Ramos (cell line): ENCODE measurements at regions not wholly inside any gene's neighbourhood (a gene's known extent, or its start where the extent isn't known, plus 50 kb on each side); places are given as distances from the start of the nearest gene placed in this dataset.

Source experiments
- in situ Hi-C: fragments of 300-500 bp; cut with MboI; formaldehyde crosslinking; loops from one replicate; pipeline ENCODE4 v1.14.3; 2022; ENCODE audit warnings: low sequenced_read_pairs; ENCODE audit not compliant: unreplicated experiment

DNA sequence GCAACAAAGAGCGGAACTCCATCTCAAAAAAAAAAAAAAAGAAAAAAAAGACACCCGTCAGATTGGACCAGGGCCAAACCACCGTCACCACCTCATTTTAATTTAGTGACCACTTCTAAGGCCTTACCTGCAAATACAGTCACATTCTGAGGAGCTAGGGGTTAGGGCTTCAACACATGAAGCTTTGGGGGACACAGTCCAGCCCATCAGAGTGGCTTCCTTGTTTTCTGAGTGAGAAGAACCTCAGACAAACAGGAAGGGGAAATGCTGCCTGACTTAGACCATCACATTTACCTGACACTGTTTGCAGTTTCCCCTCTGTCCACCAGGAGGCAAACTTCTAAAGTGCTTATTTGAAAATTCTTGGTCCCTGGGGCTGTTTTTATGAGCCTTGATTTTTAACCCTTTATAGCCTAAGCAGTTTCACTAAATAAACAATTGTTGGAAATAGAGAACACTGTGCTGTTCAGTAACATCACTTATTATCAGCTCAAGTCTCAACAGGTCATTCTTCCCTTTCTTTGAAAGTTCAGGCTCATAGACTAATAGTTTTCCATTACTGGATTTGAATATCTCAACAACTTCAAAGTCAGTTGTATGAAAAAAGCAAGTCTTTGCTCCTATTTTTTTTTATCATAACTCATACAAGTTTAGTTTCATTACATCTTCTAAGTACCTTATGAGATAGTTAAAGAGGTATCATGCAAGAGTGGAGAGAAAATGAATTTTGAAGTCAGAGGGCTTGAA lies 74.9 kb upstream of the WASF3 start:
- in situ Hi-C loops = no loop called here

DNA sequence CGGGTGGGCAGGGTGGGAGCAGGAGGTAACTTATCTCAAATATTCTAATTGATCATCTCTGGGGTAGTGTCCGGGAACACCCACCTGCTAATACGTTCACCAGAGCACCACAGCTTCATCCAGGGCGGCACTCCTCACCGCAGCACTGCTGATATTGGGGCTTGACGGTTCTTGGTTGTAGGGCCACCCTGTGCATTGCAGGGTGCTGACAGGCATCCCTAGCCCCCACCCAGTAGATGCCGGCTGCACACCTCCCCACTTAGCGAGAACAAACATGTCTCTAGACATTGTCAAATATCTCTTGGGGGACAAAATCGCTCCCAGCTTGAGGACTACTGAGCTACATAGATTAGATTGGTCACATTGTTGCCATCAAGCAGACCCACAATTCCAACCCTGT lies 73.9 kb upstream of the WASF3 start:
- in situ Hi-C loops = no loop called here

DNA sequence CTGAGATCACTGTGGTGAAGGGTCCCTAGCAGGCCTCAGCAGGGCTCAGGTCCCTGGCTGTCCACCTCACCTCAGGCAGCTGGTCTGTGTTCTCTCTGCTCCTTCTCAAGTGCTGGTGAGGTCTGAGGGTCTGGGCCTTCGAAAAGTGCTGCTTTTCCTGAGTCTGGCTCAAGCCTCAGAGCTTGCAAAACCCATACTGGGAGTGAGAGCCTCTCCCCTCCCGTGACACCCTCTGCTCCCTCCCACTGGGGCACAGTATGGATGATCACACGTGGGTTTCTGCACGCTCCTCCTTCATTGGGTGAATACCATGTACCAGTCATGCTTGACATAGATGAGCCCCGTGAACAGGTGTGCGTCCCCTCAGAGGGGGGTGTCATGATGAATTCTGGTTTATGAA lies 73.3 kb upstream of the WASF3 start:
- in situ Hi-C loops = no loop called here

DNA sequence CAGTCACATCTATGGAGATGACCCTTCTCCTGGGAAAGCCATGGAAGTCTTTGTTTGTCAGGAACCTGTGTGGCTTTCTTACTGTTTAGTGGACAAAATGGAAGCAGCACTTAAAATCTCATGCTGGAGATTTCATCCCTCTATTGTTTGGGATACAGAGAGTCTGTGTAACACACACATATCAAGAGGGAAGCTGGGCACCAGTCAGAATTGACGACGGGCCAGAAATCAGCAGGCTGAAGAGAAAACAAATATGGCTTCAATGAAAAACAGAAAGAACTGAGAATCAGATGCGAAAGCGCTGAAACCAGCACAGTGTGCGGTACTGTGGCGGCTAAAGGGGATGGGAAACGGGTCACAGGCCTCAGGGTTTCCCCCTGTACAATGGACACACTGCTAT lies 72.2 kb upstream of the WASF3 start:
- in situ Hi-C loops = no loop called here

DNA sequence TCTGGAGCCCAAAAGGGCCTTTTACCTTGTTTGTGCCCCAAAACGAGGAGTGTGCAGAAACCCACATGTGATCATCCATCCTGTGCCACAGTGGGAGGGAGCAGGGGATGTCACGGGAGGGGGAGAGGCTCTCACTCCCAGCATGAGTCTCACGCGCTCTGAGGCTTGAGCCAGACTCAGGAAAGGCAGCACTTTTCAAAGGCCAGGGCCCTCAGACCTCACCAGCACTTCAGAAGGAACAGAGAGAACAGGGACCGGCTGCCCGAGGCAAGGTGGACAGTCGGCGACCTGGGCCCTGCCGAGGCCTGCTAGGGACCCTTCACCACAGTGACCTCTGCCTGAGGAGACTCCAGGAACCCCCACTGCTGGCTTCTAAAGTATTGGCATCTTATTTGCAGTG lies 71.7 kb upstream of the WASF3 start:
- in situ Hi-C loops = no loop called here

DNA sequence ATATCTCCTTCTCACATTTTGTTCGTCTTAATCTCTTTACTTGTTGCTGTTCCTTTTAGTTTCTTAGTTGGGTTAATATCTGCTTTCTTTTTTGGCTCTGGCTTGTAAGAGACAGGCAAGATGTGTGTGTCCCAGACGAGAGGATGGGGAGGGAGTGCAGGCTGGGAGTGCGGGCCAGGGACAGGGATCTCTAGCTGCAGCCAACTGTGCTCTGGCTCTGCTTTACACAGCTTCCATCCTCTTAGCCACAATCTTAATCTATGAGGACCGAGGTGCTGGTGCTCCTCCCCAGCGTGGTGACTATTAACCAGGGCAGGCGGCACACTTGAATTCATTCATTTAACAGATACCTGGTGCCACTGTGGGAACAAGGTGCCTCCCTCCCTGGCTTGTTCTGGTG lies 70.9 kb upstream of the WASF3 start:
- in situ Hi-C loops = no loop called here

DNA sequence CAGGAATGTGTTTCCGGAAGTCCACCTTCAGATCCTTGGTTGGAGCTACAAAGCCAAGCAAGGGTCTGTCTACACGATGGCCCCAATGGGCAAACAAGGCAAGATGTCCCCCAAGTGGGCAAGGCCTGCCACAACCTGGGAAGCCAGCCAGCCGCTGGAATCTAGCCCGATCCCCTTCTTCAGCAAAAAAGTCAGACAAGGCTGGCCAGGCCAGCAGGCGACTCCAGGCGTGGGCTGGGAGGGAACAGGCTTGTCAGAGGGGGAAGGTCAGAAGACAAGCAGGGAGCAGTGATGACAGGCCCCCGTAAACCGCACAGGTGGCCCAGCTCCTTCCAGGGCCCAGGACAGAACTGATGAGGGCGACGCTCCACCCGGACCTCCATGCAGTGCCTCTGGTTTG lies 69.7 kb upstream of the WASF3 start:
- in situ Hi-C loops = no loop called here

DNA sequence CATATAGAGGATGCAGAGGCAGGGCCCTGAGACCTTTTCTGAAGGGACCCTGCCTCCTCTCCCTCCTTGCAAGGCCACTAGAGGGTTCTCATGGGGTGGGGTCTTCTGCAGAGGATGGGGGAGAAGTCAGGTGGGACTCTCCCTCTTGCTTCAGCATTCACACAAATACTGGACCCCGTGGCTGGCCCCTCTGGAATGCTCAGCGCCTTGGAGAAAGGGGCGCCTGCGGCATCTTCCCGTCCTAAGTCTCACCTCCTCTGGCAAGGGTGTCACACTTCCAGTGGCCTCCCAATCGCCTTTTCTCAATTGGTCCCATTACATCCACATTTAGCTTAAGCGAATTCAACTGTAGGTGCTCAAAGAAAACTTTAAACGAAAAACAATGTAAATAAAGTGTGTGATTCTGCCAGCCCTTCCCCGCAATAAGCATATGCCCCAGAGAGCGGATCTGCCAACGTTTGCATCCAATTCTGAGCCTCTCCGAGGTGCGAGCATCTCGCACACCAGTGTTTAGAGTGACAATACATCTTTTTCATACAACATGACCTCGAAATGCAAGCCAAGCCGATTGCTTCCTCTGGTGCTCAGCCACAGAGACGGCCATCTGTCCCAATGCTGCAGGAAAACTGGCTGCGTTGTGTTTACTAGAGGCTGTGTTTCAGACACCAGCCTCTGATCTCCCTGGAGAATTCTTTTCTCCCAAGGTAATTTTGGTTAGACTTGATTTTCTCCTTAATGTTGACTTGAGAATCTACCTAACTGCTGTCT lies 69.1 kb upstream of the WASF3 start:
- in situ Hi-C loops = no loop called here

DNA sequence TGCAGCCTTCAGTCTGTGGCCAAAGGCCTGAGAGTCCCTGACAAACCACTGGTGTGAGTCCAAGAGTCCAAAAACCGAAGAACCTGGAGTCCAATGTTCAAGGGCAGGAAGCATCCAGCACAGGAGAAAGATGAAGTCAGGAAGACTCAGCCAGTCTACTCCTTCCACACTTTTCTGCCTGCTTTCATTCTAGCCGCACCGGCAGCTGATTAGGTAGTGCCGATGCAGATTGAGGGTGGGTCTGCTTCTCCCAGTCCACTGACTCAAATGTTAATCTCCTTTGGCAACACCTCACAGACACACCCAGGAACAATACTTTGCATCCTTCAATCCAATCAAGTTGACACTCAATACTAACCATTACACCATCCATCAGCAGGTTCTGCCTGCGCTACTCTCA lies 65.2 kb upstream of the WASF3 start:
- in situ Hi-C loops = loop anchor here (10.0 kb wide), 1 partner anchor 308 kb away; no protein-coding TSS in a partner anchor

DNA sequence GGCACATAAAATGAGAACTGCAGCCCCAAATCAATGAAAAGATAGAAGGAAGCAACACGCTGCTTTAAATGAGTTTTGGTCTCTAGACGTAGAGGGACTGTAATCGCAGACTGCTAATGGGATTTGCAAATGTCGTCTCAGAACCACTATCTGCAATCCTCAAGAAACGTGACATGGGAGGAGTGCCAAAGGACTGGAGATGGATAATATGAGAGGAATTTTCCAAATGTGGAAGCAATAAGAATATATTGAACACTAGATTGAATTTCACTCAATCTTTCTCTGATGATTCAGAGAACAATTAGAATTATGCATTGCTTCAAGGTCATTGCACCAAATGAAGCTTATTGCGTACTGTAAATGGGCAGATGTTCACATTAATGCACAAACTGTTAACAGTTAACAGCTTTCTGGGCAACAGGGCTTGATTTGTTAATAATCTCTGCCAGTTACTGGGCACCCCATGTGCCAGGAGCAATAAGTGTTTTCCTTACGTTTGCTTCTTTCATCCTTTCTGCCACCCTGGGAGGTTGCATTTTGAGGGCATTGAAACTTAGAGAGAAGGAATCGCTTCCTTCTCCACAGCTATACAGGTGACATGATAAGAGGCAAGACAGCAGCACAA lies 62.8 kb upstream of the WASF3 start:
- in situ Hi-C loops = loop anchor here (10.0 kb wide), 1 partner anchor 310 kb away; no protein-coding TSS in a partner anchor

DNA sequence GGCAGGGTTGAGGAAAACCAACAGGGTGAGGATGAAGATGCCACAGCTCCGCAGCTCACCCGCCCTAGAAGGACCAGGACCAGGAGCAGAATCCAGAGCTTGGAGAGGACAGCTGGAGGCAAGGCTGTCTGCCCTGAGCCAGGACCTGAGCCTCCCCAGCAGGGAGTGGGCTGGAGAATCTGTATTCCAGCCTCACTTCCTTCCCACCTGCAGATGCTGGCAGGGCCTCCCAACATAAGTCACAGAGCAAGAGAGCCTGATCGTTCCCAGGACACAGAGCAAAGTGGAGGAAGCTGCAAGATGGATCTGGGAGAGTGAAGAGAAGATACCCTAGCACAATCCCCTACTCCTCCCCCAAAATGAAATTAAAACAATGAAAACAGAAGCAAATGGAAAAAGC lies 61.7 kb upstream of the WASF3 start:
- in situ Hi-C loops = loop anchor here (10.0 kb wide), 1 partner anchor 311 kb away; no protein-coding TSS in a partner anchor

DNA sequence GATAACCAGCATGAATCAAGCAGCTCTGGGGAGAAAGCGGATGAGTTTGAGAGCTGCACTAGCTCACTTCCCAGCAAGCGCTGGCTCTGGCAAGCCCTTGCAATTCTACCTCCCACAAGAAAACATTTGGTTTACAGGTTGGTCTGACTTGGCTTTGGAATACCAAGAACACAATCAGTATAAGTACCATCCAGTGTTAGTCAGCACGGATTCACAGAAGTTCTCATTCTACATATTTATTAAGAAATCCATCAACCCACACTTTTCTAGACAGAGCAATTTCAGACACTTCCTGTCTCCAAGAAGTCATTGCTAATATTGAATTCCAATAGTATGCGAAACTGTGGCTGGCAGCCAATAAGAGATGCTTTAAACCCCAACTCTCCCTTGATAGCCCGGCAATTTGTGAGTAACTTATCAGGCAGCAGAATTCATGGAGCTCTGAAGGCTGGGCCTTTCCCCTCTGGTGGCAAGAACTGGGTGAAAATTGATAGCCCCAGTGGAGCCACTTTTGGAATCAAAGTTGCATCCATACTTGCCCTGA lies 59.4 kb upstream of the WASF3 start:
- in situ Hi-C loops = loop anchor here (10.0 kb wide), 1 partner anchor 313 kb away; no protein-coding TSS in a partner anchor

DNA sequence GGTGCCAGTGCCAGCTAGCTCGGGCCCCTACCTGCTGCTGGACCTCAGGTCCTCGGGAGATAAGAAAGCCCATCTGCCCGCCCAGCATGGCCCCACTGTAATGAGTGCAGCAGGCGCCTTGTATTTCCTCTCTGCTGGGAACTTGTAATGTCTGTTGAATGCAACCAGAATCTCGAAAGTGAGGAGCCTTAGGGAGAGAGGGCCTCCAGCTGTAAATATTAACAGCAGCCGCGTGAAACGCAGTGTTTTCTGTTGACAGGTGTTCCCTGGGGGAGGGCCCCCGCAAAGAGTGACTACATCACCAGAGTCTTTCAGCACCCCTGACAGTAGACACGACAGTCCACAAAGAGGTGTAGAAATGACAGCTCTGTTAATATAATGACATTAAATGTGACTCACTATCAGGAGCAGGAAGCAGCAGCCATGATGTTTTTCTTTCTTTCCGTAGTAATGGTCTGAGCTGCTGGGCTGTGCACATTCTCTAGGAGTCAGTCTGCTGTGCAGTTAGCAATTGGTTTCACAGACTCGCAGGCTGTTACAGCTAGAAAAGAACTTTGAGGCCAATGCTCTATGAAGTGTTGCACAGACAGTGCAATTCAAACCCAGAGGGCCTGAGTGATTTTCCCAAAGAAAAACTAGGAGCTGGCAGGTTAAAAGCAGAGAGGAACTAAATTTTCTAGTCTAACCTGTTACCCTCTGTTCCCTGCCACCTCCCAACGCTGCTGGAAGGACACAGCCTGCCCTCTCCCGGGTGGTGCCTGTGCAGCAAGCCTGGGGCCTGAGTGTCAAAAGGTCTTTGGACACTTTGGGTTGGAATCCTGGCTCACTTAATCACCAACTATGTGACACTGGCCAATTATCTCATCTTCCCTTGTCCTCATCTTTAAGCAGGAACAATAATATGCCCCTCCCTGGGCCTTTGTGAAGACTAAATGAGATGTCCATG lies 58.6 kb upstream of the WASF3 start:
- in situ Hi-C loops = loop anchor here (10.0 kb wide), 1 partner anchor 314 kb away; no protein-coding TSS in a partner anchor

DNA sequence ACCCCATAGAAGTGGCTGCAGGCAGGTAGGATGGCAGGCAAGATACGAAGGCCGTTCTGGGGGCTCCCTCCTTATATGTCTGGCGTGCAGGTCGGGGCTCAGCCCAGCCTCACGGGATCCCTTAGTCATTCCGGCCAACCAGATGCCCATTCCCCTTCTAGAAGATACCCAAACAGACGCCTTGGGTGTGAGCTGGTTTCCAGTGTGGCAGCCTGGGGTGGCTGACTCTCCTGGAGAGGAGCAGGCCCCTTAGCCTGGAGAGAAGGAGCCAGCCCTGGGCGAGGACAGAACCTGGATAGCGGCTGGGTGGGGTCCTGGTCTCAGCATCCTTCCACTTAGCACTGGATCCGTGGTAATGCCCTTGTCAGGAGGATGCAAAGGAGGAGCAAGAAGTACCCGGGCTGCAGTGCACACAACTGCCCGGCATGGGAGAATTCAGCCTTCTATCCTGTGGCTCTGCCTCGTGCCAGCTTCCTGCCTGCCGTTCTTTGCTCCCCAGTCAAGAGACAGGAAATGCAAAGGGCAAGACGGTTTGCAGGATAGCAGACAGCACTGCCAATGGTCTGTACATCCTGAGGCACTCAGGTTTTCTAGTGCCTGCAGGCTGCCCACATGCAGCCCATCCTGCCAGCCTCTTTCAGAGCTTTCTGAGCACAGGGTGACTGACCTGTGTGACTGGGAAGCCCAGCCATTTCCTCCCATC lies 56.7 kb upstream of the WASF3 start:
- in situ Hi-C loops = no loop called here

DNA sequence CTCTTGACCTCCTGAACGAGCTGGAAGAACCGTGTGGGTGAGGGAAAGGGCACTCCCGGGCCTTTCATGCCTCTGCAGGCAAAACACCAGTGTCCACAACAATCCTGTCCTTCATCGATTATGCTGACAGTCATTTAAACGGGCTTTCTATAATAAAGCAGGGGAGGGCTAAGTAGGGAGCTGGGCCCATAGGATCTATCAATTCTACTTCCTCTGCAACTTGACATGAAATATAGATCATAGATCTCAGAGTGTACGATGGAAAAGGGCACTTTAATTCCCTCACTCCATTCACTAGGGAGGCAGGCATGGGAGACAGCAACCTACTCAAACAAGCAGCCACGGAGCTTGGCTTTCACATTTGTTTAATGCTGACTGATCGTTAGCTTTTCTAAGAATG lies 55.8 kb upstream of the WASF3 start:
- in situ Hi-C loops = no loop called here

DNA sequence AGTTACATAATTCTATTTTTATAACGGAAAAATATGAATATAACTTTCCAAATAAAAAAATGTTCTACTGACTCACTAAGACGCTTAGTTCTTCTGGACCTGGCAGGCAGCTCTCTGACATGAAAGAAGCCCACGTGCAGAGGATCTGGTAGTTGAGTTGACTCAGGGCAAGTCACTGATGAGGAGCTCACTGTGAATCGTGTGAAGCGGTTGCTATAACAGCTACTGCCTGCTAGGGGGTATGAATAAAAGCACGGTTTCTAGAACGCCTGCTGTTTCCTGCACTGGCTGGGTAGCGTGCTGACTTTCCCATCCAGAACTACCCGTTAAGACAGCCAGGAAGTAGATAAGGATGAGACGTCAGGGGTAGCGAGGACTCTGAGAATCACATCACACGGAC lies 54.7 kb upstream of the WASF3 start:
- in situ Hi-C loops = no loop called here

DNA sequence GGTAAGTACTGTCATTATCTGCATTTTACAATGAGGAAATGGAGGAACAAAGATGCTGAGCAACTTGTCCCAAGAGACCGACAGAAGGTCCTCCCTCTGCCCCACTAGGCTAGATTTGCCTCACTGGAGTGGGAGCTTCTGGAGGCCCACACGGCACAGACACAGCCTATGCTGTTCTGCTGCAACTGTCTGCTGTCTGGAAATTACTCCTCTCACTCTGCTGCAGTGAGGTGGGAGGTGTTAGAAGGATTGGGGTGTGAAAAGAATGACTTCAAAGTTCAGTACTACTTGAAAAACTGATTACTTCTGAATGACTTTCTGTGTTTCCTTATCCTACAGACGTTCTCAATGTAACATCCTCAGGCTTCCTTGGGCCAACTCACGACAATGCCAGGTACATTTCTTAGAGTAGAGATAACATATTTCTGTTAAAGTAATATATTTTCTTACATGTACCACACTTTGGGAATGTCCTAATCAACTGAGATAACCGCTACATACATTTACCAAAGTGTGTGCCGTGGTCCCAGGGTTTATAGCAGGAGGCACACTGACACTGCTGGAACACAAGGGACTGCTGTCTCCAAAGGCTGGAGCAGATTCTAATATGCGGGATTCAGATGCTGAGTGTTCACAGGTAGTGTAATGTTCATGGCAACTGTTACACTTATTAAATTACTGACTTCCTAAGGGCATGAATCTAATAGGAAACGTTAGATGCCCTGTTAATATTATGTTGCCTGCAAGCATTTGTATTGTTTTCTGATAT lies 53.5 kb upstream of the WASF3 start:
- in situ Hi-C loops = no loop called here
